ENCODE measurements at regions not wholly inside any gene's neighbourhood (a gene's known extent, or its start where the extent isn't known, plus 50 kb on each side); places are given as distances from the start of the nearest gene placed in this dataset.
"Not testable (repeated sequence)": the region's sequence is repeated elsewhere in the genome, so short reads cannot be mapped to it uniquely, and the experiment has no call there.

GRCh38 chr4:132267321-132267720, 881.8 kb upstream of the PCDH10 start:
- DNase-seq, result no peak

- no peak for DNase-seq
These were observed 879.6 kb upstream of the PCDH10 start for GRCh38 chr4:132269303-132269990.

DNA sequence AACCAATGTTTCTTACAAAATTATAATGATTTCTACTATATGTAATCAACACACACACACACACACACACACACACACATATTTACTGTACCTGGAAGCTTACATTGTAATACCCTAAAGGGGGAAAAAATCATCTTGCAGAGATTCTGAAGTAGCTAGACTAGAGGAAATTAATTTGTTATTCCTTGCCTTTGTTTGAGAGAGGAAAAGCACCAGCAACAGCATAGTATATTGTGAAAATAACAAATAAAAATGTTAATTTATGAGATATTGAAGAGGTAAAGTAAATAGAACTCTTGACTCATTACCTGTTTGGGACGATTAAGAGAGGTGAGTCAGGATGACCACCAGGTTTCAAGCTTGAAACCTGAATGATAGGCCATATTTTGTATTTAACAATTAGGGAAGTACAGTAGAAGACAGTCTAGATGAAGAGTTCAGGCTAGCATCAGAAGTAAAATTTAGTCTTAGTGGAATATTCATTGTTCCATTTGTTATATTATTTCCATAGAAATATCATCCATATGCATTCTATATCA, 873.4 kb upstream of the PCDH10 start:
- no peak for DNase-seq

GRCh38 chr4:132276185-132276584, 872.9 kb upstream of the PCDH10 start:
- no peak for DNase-seq

DNA sequence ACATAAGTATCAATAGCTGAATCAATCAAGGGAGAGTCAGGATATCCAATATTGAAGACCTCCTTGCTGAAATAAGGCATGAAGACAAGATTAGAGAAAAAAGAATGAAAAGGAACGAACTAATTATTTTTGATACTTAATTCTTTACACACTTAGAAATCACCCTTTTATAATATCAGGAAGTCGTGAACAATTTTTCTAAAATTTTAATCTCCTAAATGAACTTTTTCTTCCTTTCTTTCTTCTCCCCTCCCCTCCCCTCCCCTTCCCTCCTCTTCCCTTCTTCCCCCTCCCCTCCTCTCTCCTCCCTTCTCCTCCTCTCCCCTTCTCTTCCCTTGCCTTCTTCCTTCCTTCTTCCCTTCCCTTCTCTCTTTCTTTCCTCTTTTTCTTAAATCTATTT, 872.1 kb upstream of the PCDH10 start:
- no peak for DNase-seq

DNA sequence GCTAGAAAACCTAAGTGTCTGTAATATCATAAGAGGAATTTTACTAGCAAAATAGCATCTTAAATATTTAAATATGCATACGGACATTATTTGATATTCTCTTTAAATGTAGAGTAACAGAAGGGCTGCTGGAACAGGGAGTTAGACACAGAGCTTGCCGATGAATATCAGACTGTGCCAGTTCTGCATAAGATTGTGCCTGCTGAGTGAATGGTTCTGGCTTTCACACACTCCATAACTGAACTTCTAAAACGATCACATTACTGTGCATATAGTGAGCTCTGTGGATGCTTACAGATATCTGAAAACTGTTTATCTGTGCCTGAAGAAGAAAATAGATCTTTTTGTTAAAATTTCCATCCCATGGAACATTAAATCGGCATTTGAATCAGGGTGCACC, 867.4 kb upstream of the PCDH10 start:
- DNase-seq, result no peak

DNA sequence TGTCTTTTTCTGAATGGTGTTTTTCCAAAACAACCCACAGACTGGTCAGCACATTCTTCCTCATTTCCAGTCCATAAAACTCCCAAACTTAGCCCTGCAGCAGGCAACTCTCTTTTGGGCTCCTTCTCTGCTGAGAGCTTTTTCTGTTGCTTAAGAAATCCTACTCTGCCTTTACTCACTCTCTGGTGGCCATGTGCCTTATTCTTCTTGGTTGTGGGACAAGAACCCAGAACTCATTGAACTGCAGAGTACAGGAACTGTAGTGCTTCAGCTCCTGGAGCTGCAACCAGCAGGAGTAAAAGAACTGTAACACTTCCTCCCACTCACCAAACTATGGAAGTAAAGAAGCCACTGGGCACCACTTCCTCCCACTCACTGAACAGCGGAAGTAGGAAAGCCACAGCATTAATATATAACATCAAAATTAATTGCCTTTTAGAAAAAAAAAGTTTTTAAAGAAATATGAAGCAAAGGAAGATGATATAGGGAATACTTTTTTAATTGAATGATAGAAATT, 864.1 kb upstream of the PCDH10 start:
- no peak for DNase-seq

- DNase-seq, result no peak
These were observed 851.7 kb upstream of the PCDH10 start for GRCh38 chr4:132297346-132297745.

DNA sequence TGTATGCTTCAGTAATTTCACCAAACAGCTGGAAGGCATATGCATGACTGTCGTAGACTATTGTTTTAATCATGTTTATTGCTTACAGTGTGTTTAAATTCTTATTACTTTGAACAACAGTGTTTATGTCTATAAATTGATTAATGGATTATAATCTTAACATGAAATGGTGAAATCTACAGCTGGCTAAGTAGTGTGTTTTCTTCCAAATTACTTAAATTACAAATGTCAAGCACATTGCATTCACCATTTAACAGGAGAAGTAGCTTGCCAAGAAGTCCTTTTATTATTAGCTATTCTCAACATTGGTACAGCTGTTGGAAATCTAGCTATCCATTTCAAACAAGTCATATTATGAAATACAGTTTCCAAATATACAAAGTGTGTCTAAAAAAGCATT, 849.3 kb upstream of the PCDH10 start:
- no peak for DNase-seq

DNA sequence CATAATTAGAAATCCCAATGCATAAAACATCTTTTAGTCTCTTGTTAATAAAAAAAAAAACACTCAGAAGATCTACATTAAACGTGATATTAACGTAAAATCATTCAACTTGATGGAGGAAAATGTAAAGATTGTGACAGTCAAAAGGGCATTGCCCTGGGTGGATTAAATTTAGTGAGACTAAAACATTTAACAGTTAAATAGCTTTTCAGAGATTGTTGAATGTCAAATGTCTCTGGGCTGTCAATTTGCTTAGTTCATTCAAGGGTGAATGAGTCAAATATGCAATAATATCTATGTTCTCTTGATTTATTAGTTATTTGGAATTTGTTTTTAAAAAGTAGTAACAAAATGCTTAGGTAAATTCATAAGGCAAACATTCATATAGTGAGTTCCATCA, 836.6 kb upstream of the PCDH10 start:
- DNase-seq, result no peak

GRCh38 chr4:132313852-132314251, 835.2 kb upstream of the PCDH10 start:
- no peak for DNase-seq

- no peak for DNase-seq
These were observed 832.4 kb upstream of the PCDH10 start for GRCh38 chr4:132316738-132317137.

- no peak for DNase-seq
These were observed 831.2 kb upstream of the PCDH10 start for GRCh38 chr4:132317923-132318322.

DNA sequence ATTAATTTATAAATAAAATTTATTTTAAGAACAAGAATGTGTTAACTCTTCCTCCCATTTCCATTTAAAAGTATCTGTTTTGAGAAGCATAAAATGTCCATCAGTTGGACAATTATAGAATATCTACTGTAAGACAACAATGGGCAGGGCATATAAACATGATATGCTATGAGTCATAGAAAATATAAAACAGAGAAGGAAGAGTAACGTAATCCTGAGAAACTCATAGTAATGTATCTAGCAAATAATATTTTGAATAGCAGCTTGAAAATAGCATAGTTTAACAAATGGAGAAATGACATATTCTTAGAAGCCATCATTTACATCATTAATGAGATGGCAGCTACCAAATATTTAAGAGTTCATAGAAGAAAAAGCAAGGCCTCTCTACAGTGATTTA, 820.3 kb upstream of the PCDH10 start:
- DNase-seq, result no peak

DNA sequence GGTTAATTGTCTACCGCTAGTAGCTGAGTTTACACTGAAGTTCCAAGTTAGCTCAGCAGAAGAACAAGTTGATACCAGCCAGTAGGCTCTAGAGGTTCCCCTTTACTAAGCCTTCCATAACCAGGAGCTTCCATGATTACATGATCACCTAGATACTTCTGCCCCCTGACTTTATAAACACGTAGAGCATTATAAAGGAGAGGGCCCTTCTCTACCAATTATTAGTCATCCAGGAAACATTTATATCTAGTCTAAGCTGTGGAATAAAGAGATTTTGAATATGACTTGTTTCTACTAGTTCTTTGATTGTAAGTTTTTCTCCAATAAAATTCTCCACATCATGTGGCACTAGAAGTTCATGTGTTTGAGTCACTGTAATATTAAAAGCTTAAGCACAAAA, 818.1 kb upstream of the PCDH10 start:
- no peak for DNase-seq

DNA sequence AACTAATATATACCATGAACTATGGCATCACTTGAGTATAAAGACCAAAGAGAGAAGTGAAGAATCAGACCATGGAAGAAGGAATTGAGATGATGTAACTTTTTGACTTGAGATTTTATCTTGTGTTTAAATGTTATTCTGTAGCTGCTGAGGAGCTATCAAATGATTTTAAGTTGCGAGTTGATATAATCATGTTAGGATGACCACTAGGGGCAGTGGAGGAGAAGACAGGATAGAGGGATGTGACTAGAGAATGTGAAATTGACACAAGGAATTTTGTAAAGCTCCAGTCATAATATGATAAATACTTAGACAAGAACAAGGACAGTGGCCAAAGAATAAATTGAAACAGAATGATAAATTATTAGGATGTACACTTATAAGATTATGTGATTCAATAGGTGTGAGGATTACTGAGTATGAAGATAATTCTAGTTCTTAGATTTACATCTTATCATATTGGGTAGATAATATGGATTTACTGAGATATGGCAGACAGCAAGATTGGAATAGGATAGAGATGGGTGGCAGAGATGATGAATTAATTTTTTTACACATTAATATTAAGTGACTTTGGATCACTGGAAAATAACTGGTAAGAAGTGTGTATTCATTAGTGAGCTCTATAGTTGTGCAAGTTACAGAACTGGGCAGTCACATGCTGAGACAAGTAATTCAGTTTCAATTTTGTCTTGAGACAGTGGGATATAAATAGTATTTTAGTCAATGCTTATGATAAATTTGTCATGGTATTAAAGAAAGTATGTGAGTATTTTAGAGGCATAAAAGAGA, 816.0 kb upstream of the PCDH10 start:
- DNase-seq, result no peak

DNA sequence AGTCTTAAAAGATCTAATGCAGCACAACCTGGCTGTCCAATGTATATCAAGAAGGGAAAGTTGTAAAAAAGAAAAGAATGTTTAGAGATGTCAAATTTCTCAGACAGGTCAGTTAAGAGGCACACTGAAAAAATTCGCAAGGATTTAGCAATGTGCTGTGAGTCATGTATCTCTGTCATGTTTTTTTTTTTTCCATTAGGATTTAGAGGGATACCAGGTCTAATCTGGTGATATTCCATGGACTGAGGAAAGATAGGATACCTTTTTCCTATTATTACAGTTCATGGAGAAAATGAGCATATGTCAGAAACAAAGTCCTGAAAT, 815.4 kb upstream of the PCDH10 start:
- DNase-seq, result no peak

- no peak for DNase-seq
These were observed 815.0 kb upstream of the PCDH10 start for GRCh38 chr4:132334081-132334480.

GRCh38 chr4:132344924-132345828, 803.9 kb upstream of the PCDH10 start:
- no peak for DNase-seq

DNA sequence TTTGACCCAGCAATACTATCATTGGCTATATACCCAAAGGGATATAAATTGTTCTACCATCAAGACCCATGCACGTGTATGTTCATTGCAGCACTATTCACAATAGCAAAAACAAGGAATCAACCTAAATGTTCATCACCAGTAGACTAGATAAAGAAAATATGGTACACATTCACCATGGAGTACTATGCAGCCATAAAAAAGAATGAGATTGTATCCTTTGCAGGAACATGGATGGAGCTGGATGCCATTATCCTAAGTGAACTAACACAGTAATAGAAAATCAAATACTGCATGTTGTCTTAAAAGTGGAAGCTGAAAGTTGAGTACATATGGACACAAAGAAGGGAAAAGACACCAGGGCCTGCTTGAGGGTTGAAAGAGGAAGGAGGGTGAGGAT, 803.1 kb upstream of the PCDH10 start:
- DNase-seq, result no peak

DNA sequence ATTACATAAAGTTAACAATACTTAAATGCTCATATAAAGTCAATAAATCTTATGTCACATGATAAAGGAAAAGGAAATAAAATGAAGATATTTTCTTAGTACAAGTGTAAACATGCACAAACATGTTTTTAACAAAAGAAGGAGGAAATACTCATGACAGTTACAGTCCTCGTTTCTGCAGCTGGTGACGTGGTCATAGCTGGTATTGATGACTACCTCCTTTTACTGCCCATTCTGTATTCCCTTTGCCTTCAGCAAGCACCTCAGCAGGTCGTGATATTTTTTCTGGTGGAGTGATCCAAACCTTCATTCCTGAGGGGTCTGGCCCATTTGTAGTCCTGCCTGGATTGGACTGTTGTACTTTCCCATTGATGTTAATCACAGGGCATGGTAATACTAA, 797.5 kb upstream of the PCDH10 start:
- not testable (repeated sequence) for DNase-seq

DNA sequence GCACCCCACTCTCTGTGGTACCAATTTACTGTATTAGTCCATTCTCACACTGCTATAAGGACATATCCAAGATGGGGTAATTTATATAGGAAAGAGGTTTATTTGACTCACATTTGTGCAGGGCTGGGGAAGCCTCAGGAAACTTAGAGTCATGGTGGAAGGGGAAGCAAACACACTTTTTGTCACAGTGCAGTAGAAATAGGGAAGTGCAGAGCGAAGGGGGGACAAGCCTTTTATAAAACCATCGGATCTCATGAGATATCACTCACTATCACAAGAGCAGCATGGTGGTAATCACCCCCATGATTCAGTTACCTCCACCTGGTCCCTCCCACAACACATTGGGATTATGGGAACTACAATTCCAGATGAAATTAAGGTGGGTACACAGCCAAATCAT, 766.9 kb upstream of the PCDH10 start:
- DNase-seq, result no peak

- no peak for DNase-seq
These were observed 765.4 kb upstream of the PCDH10 start for GRCh38 chr4:132383571-132384199.

All from activated naive CD4-positive, alpha-beta T cell (primary cell).